GM19397 (cell line): ENCODE measurements at regions not wholly inside any gene's neighbourhood (a gene's known extent, or its start where the extent isn't known, plus 50 kb on each side); places are given as distances from the start of the nearest gene placed in this dataset.

Experiments used
- ATAC-seq: cut with Tn5 transposase; IDR thresholded peaks from one replicate; pipeline ENCODE4 v1.9.1; 2021; ENCODE audit warnings: mild to moderate bottlenecking, moderate library complexity; ENCODE audit not compliant: unreplicated experiment

GRCh38 chr17:71398025-71398424 is 722.8 kb upstream of the SOX9 start:
- ATAC-seq: no peak

GRCh38 chr17:71398800-71399219 is 722.0 kb upstream of the SOX9 start:
- no peak for ATAC-seq

DNA sequence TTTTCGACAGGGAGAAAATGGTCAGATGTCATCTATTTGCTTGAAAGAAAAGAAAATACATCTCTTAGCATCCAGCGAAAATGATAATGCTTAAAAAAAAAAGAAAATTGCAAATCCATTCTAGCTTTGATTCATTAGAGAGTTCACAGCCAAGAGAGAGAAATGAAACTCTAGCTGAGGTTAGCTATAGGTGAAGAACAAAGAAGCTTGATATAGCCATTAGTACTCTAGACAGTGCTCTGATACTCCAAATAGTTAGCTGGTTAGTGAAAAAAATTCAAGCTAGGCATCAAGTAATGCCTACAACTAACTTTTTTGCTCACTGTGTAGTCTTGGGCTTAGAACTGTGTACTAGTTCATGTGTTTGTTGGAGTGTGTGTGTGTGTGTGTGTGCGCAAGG is 721.6 kb upstream of the SOX9 start:
- ATAC-seq: no peak

- no peak for ATAC-seq
These were observed 721.2 kb upstream of the SOX9 start for GRCh38 chr17:71399649-71400048.

DNA sequence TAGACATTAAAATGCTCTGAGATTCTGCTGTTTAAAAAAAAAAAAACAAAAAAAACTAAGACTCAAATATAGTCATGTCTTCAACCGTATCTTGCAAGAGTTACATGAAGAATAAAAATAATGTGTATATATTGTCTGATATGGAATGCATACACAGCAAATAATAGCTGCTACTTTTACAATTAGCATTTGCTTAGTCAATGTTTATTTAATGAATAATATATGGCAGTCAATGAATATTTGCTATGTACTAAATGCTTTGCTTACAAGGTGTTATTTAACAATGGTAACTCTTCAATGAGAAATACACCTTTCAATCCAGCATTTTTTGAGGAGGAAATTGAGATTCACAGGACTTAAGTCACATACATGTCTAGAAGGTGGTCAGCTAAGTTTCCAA is 718.8 kb upstream of the SOX9 start:
- ATAC-seq: no peak

GRCh38 chr17:71402661-71403141 is 718.1 kb upstream of the SOX9 start:
- ATAC-seq: no peak

GRCh38 chr17:71405101-71405500 is 715.7 kb upstream of the SOX9 start:
- no peak for ATAC-seq

DNA sequence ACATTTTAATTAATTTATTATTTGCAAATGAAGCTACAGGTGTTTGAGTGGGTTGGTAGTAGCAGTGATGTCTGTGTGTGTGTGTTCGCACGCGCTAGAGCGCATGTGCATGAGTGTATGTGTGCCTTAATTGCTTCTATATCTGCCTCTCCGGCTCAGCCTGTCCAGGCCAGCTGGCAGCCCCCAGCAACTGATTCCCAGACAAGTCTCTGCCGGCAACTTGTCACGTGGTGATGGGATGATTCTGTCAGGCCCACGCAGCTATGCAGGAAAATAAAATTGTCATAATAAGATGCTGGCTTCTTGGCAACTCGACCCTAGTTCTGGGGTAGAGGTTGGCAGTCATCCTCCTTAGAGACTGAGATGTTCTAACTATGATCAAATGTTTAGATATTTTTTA is 712.8 kb upstream of the SOX9 start:
- no peak for ATAC-seq

DNA sequence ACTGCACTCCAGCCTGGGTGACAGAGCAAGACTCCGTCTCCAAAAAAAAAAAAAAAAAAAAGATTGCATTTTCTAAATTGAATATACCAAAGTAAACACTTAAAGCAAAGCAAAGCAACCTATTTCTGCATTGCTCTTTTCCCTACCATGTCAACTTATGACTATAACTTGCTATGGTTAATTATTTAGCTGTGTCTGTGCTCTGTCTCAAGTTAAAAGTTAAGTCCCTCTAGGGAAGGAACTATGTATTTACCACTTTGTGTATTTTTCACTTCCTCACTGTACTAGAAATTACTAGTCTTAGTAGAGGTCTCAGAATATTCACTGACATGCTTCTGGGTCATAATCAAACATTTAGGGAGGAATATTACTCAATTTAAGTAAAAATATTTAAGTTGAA is 711.7 kb upstream of the SOX9 start:
- no peak for ATAC-seq

DNA sequence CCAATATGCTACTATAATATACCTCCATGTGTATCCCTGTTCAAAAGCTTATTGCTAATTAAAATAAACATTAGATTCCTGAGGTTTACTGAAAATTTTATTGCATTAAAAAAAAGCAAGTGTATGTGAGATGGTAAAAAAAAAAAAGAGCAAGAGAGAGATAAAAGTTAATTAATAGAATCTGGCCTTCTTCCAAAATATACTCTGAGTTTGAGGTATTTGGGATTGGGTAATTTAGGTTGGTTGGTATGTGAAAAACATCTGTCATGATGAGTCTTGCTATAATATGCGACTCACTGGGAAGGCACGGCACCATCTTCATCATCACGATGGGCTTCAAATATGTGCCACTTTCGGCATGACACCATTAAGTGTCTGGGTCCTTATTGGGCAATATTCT is 711.1 kb upstream of the SOX9 start:
- no peak for ATAC-seq

GRCh38 chr17:71412803-71413202 is 708.0 kb upstream of the SOX9 start:
- no peak for ATAC-seq

DNA sequence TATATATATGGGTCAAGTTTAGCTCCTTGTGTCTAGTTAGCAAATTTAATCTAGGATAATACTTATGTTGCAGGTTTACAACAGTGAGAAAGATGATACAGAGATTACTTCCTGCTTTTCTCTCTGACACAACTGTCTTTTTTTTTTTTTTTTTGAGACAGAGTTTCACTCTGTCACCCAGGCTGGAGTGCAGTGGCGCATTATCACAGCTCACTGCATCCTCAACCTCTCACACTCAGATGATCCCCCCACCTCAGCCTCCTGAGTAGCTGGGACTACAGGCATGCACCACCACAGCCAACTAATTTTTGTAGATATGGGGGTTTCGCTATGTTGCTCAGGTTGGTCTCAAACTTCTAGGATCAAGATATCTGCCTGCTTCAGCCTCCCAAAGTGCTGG is 706.9 kb upstream of the SOX9 start:
- no peak for ATAC-seq

DNA sequence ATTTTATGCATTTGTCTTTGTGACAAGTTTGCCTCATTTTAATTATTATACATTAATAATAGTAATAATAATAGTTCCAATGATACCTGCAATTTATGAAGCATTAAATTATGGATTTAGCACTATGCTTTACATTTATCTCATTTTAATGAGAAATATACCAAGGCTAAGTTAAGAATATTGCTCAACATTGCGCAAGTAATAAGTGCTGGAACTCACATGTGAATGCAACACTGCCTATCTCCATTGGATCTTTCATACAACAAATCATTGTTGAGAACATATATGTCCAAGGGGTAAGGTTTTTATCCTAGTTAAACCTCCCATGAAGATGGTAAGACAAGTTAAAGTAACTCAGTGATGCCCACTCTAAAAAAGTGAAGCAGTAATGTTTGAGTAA is 703.7 kb upstream of the SOX9 start:
- ATAC-seq: no peak

- ATAC-seq: no peak
These were observed 697.9 kb upstream of the SOX9 start for GRCh38 chr17:71422968-71423367.

DNA sequence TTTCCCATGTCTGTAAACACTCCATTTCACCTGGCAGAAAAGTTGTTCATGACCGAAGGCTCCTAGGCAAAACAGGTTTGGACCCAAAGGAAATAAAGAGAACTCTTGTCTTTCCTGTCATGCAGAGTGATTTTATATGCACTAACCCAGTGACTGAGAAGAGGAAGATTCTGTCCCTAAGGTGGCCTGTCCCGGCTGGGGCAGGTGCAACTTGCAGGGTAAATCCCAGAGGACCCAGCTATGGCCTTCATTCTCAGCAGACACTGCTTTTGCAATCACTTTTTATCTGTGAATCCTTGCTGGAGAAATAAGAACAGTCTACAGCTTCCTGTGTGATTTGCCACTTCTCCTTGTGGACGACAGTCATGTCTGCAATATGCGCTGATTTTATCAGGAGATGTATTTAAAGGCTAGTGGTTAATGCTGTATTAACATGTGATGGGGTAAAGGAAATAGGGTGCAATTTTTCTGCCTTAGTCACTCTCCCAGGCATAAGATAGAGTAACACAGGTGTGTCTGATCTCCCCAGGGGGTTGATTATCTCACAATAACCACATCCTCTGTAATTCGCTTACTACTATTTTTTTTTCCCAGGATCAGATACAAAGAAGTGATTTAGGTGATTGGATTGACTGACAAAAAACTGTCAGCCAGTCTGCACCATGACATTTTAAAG is 696.8 kb upstream of the SOX9 start:
- ATAC-seq: no peak

DNA sequence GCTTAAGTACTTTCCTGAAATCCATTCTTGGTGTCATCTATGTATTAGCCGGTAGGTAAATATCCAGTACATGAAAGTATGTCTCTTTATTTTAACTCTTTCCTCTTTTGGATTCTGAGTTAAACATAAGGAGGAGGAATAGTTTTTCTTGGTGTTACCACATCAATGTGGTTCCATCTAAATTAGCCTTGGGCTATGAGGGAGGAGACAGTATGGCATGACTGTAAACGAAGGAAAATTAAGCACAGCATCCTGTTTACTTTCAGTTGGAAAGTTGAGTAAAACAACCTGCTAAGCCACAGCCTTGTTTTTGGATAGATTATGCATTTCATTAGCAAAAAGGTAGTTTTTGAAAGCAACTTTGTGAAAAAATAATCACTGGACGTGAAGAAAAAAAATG is 693.0 kb upstream of the SOX9 start:
- ATAC-seq: no peak

- no peak for ATAC-seq
These were observed 691.9 kb upstream of the SOX9 start for GRCh38 chr17:71428897-71429296.

DNA sequence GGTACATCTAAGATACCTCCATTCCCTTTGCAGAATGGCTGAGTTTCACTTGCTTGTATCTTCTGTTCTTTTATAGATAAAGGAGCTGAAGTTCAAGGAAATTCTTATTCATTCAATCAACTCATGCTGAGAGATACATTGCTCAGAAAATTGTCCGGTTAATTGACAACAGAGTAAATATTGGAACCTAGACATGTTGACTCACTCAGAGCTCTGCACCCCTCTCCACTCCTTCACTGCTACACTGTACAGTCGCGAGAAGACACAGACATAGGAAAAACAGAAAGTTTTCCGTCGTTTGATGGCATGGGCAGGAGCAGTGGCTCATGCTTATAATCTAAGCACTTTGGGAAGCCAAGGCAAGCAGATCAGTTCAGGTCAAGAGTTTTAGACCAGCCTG is 690.5 kb upstream of the SOX9 start:
- ATAC-seq: no peak

DNA sequence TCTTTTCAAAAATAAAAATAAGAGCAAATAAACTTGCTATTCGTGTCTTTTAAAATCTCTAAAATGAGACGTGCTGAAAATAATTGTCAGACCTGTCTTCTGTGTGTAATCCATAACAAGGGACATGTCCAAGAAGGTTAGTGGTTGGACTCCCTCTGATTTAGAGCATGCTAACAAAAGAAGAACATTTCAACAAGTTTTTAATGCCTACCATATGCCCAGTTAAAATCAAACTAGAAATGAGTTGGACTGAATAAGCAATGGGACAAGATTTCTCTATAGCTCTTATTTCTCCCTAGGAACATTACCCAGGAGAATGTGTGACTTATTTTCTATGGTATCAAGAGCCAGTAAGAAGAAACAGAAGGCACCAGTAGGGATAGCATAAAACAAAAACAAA is 689.7 kb upstream of the SOX9 start:
- ATAC-seq: no peak

DNA sequence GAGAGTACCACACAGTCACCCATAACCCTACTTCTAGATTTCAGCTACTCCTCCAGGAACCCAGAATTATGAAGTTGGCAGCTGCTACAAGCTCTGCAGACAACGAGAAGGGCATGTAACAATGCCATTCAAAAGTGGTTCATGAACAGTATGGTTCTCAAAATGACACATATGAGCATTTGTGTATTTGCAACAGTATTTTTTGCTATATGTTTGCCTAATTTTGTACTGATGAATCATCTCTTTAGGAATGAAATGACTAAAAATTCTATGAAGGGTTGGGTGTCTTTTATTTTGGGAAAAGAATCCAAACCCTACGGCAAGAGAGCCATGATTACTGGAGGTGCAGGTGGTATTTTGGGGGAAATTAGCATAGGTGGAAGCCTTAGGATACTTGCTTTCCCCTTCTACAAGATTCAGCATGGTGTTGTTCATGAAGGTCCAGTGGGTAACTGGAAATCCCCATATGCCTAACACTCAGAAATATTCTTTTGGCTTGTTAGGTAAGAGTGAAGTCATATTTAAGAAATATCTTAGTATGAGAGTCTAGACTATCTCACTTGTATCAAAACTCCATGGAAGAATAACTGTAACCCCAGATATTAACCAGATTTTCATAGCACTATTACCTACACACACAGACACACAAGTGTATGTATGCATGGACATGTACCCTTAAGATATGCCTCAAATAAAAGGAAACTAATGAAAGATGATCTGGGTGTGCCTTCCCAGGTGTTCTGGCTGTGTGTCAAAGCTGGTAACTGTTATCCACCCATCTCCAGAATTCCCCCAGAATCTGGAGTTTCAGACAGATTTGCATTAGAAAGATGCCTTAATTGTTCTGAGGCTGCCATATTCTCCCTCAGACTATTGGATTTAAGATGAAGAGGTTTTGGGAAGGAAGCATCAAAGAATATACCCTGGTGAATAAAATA is 688.2 kb upstream of the SOX9 start:
- ATAC-seq: no peak

DNA sequence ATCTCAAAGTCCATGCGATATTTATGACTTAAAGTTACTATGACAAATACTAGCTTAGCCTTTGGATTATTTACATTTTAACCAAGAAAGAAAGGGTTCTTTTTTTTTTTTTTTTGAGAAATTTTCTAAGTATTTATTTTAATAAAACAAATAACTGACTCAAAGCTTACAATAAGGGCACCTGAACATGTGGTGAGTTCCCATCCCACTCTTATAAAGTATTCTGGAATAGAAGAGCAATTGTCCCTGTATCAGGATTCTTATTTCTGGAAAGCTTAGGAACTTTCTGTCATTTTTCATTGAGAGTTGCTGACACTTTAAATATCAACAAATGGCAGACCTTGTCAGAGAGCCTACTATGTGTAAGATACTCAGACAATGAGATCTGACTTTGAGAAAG is 686.1 kb upstream of the SOX9 start:
- no peak for ATAC-seq

- ATAC-seq: no peak
These were observed 684.3 kb upstream of the SOX9 start for GRCh38 chr17:71436479-71436878.
